HG02798 (cell line): ENCODE measurements at regions not wholly inside any gene's neighbourhood (a gene's known extent, or its start where the extent isn't known, plus 50 kb on each side); places are given as distances from the start of the nearest gene placed in this dataset.

Source experiments
- ATAC-seq: cut with Tn5 transposase; IDR thresholded peaks from one replicate; pipeline ENCODE4 v1.9.1; 2021; ENCODE audit warnings: mild to moderate bottlenecking; ENCODE audit not compliant: unreplicated experiment, poor library complexity

GRCh38 chr4:32145987-32146386, 1425.8 kb downstream of the PCDH7 start:
- ATAC-seq = no peak

- no peak for ATAC-seq
Observed at GRCh38 chr4:32147446-32148085, 1427.4 kb downstream of the PCDH7 start.

- ATAC-seq = no peak
Observed at GRCh38 chr4:32148111-32148666, 1428.0 kb downstream of the PCDH7 start.

- no peak for ATAC-seq
Observed at GRCh38 chr4:32158961-32159360, 1438.8 kb downstream of the PCDH7 start.

GRCh38 chr4:32161392-32161791, 1441.2 kb downstream of the PCDH7 start:
- no peak for ATAC-seq

- ATAC-seq = no peak
Observed at GRCh38 chr4:32163125-32163524, 1443.0 kb downstream of the PCDH7 start.

GRCh38 chr4:32169841-32170240, 1449.7 kb downstream of the PCDH7 start:
- no peak for ATAC-seq

GRCh38 chr4:32172086-32172485, 1451.9 kb downstream of the PCDH7 start:
- no peak for ATAC-seq

- ATAC-seq = no peak
Observed at GRCh38 chr4:32172761-32173160, 1452.6 kb downstream of the PCDH7 start.

- ATAC-seq = no peak
Observed at GRCh38 chr4:32180086-32180485, 1459.9 kb downstream of the PCDH7 start.

GRCh38 chr4:32184186-32184585, 1464.0 kb downstream of the PCDH7 start:
- ATAC-seq = no peak

GRCh38 chr4:32189130-32189529, 1469.0 kb downstream of the PCDH7 start:
- ATAC-seq = no peak

- no peak for ATAC-seq
Observed at GRCh38 chr4:32189788-32190187, 1469.6 kb downstream of the PCDH7 start.

- ATAC-seq = no peak
Observed at GRCh38 chr4:32191961-32192360, 1471.8 kb downstream of the PCDH7 start.

GRCh38 chr4:32192363-32192762, 1472.2 kb downstream of the PCDH7 start:
- ATAC-seq = no peak

GRCh38 chr4:32192991-32193390, 1472.8 kb downstream of the PCDH7 start:
- no peak for ATAC-seq

- no peak for ATAC-seq
Observed at GRCh38 chr4:32196950-32197688, 1477.0 kb downstream of the PCDH7 start.

GRCh38 chr4:32199639-32200038, 1479.5 kb downstream of the PCDH7 start:
- no peak for ATAC-seq

- ATAC-seq = no peak
Observed at GRCh38 chr4:32203340-32203739, 1483.2 kb downstream of the PCDH7 start.

- no peak for ATAC-seq
Observed at GRCh38 chr4:32206756-32207155, 1486.6 kb downstream of the PCDH7 start.

- ATAC-seq = no peak
Observed at GRCh38 chr4:32207456-32207855, 1487.3 kb downstream of the PCDH7 start.

GRCh38 chr4:32215277-32215676, 1495.1 kb downstream of the PCDH7 start:
- no peak for ATAC-seq
